ENCODE measurements at regions not wholly inside any gene's neighbourhood (a gene's known extent, or its start where the extent isn't known, plus 50 kb on each side); places are given as distances from the start of the nearest gene placed in this dataset.

DNA sequence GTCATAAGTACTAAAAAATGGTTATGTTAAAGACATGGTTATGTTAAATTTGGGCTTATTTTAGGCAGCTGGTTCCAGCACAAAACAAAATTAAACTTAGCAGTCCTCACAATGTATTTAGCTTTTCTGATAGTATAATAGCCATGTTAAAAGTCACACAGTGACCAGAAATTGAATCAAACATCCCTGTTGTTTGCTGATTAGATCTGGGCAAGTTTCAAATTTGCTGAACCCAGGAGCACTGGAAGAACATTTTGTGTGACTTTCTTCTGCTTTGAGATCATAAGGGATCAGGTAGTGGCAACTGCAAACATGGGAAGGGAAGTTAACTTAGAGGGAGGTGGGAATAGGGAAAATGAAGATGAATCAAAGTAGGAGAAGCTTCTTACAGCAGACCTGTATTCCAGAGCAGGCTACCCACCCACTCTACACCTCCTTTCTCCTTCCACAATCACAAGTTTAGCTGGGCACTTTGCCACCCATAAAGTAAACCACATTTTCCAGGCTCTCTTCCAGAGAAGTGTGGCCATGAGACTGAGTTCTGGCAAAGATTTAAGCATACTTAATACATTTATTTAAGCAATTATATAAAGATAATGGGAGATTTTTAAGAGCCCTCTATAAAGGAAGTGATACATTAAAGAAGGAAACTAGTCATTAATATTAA, 616.1 kb upstream of the LRATD1 start:
- Mint-ChIP-seq H3K36me3 (ENCODE audit: low read depth) (no peaks in the 10 kb centered on the region), H3K9me3 (peaks cover 15% of the 10 kb centered on the region), H3K27me3 (ENCODE audit: low read depth) (no peaks in the 10 kb centered on the region), H3K4me3 (ENCODE audit: low read depth) (no peak overlapping the region), H3K4me1 (ENCODE audit: low read depth) (no peaks in the 10 kb centered on the region), H3K27ac (no peak overlapping the region)
- intact Hi-C loops (cut with micrococcal nuclease), result no loop called here
- DNase-seq (ENCODE audit: low spot score), result no peak

DNA sequence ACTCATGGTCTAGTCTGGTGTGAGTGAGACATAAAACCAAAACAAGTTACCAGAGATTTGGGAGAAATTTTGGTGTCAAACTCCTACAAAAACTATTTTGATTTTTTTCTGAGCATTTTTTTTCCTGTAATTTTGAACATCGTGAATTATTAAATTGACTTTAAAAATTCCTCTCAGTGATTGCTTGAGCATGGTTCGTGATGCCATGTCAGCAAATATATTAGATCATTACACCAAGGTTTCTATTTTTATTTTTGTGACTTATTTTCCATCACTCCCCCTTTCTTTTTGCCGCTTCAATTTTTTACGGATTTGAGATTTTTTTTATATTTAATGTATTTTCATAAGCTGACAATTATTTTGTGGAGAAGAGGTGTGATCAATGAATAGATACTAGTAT, 613.9 kb upstream of the LRATD1 start:
- intact Hi-C loops (cut with micrococcal nuclease), result no loop called here
- Mint-ChIP-seq H3K27me3 (ENCODE audit: low read depth) (no peaks in the 10 kb centered on the region), H3K36me3 (ENCODE audit: low read depth) (no peaks in the 10 kb centered on the region)

DNA sequence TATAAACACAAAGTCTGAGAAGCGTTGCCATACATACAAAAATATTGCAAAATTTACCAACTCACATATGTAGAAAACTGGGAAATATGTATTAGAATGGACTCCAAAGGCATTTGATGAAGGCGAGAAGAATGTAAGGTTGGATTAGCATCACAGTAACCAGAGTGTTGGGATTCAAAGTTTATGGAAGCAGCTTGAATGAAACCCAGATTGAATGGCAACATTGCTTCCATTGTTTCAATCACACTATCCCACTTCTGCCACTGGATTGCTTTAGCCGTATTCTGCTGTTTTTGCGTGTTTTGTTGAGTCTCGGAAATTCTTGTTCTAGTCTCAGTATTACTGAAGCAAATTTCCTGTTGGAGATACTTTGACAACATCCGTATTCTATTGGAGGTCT, 609.0 kb upstream of the LRATD1 start:
- no peak overlapping the region for H3K4me3 Mint-ChIP-seq (ENCODE audit: low read depth)
- intact Hi-C loops (cut with micrococcal nuclease), result no loop called here
- H3K27ac Mint-ChIP-seq, result no peak overlapping the region
- H3K27me3 Mint-ChIP-seq (ENCODE audit: low read depth), result no peaks in the 10 kb centered on the region
- no peaks in the 10 kb centered on the region for H3K4me1 Mint-ChIP-seq (ENCODE audit: low read depth)
- DNase-seq (ENCODE audit: low spot score), result no peak
- no peaks in the 10 kb centered on the region for H3K36me3 Mint-ChIP-seq (ENCODE audit: low read depth)
- peaks cover 7% of the 10 kb centered on the region for H3K9me3 Mint-ChIP-seq

More for the DNA sequence above, 613.9 kb upstream of the LRATD1 start:
- DNase-seq (ENCODE audit: low spot score), result no peak
- Mint-ChIP-seq H3K4me3 (ENCODE audit: low read depth) (no peak overlapping the region), H3K27ac (no peak overlapping the region), H3K4me1 (ENCODE audit: low read depth) (no peaks in the 10 kb centered on the region), H3K9me3 (peaks cover 12% of the 10 kb centered on the region)

DNA sequence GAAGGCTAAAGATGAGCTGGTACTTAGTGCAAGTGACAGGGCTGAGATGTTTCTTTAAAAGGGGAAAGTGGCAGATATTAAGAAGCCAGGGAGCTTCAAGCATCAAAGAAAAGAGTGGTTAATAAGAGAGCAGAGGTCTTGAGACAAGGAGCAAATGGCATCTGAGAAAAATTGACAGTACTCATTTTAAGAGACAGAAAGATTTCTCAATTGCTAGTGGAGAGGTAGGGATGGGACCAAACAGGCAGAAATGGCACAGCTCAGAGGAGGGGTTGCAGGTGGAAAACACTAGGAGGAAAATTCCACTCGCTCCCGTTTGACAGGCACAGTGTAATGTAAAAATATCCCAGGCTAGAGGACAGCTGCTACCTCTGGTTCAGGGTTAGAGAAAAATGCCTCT, 593.4 kb upstream of the LRATD1 start:
- Mint-ChIP-seq H3K4me3 (ENCODE audit: low read depth) (no peak overlapping the region), H3K9me3 (peaks cover 19% of the 10 kb centered on the region), H3K27me3 (ENCODE audit: low read depth) (no peaks in the 10 kb centered on the region), H3K27ac (no peak overlapping the region), H3K4me1 (ENCODE audit: low read depth) (no peaks in the 10 kb centered on the region), H3K36me3 (ENCODE audit: low read depth) (no peaks in the 10 kb centered on the region)
- DNase-seq (ENCODE audit: low spot score), result no peak
- intact Hi-C loops (cut with micrococcal nuclease), result no loop called here

DNA sequence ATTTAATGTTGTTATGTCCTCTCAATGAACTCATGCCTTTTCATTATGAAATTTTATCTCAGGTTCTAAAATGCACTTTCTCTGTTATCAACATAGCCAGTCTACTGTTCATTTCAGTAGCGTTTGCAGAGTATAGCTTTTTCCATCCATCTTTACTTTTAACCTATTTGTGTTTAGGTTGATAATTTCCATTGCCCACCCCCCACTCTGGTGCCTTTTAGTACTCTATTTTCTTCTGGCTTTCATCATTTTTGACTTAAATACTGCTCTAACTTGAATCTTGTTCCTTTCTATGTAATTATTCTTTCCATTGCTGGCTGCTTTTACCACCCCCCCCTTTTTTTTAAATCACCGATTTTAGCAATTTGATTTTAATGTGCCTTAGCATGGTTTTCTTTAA, 585.0 kb upstream of the LRATD1 start:
- DNase-seq (ENCODE audit: low spot score), result no peak
- no peaks in the 10 kb centered on the region for H3K27me3 Mint-ChIP-seq (ENCODE audit: low read depth)
- intact Hi-C loops (cut with micrococcal nuclease), result no loop called here
- H3K36me3 Mint-ChIP-seq (ENCODE audit: low read depth), result no peaks in the 10 kb centered on the region
- H3K4me3 Mint-ChIP-seq (ENCODE audit: low read depth), result no peak overlapping the region
- peaks cover 15% of the 10 kb centered on the region for H3K9me3 Mint-ChIP-seq
- H3K27ac Mint-ChIP-seq, result no peak overlapping the region
- H3K4me1 Mint-ChIP-seq (ENCODE audit: low read depth), result no peaks in the 10 kb centered on the region

DNA sequence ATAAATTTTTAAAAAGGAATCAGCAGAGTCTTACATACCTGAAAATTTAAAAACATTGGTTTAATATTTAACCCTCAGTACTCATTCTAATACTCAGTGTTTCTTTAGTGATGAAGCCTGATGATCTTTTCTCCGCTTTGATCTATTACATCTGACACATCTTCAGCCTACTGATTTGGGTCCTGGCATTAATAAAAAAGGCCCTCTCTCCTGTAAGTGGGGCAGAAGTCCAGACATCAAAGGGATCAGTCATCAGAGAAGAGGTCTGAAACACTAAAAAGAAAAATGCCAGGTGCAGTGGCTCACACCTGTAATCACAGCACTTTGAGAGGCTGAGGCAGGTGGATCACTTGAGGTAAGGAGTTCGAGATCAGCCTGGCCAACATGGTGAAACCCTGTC, 581.1 kb upstream of the LRATD1 start:
- H3K27me3 Mint-ChIP-seq (ENCODE audit: low read depth), result no peaks in the 10 kb centered on the region
- no peak overlapping the region for H3K27ac Mint-ChIP-seq
- H3K4me1 Mint-ChIP-seq (ENCODE audit: low read depth), result no peaks in the 10 kb centered on the region
- DNase-seq (ENCODE audit: low spot score), result no peak
- H3K36me3 Mint-ChIP-seq (ENCODE audit: low read depth), result no peaks in the 10 kb centered on the region
- intact Hi-C loops (cut with micrococcal nuclease), result no loop called here
- H3K4me3 Mint-ChIP-seq (ENCODE audit: low read depth), result no peak overlapping the region
- peaks cover 22% of the 10 kb centered on the region for H3K9me3 Mint-ChIP-seq

DNA sequence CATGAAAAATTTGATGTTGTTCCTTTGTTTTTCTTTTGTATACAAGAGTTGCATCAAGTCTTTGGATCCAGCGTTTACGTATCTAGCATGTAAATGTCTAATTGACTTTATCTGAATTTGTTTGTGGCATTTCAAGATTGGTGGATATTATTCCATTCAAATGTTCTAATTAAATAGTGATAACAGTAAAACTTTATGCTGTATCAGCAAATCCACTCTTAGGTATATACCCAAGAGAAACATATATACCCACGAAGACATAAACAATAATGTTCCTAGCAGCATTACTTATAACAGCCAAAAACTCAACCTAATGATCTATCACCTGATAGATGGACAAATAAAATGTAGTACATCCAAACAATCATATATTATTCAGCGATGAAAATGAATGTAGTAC, 579.4 kb upstream of the LRATD1 start:
- H3K36me3 Mint-ChIP-seq (ENCODE audit: low read depth), result no peaks in the 10 kb centered on the region
- no peaks in the 10 kb centered on the region for H3K4me1 Mint-ChIP-seq (ENCODE audit: low read depth)
- intact Hi-C loops (cut with micrococcal nuclease), result no loop called here
- H3K27me3 Mint-ChIP-seq (ENCODE audit: low read depth), result no peaks in the 10 kb centered on the region
- H3K27ac Mint-ChIP-seq, result no peak overlapping the region
- no peak for DNase-seq (ENCODE audit: low spot score)
- H3K4me3 Mint-ChIP-seq (ENCODE audit: low read depth), result no peak overlapping the region
- H3K9me3 Mint-ChIP-seq, result peaks cover 17% of the 10 kb centered on the region

DNA sequence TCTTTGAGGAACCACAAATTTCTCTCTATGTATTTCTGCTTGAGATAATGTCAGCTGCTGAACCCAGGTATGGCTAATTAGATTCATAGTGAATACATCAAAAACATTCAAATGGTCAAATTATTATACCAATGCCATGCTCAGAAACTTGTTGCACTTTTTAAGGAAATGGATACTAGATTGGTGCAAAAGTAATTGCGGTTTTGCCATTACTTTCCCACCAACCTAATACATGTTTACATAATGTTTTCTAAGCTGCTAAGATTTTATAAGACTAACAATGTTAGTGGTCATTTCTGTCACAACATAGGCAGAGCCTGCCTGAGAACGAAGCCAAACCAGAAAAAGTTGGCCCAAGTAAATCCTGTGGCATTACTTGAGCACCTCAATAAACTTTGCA, 568.2 kb upstream of the LRATD1 start:
- H3K9me3 Mint-ChIP-seq, result peaks cover 20% of the 10 kb centered on the region
- no peak overlapping the region for H3K27ac Mint-ChIP-seq
- no peaks in the 10 kb centered on the region for H3K4me1 Mint-ChIP-seq (ENCODE audit: low read depth)
- H3K27me3 Mint-ChIP-seq (ENCODE audit: low read depth), result no peaks in the 10 kb centered on the region
- H3K4me3 Mint-ChIP-seq (ENCODE audit: low read depth), result no peak overlapping the region
- intact Hi-C loops (cut with micrococcal nuclease), result no loop called here
- no peaks in the 10 kb centered on the region for H3K36me3 Mint-ChIP-seq (ENCODE audit: low read depth)
- DNase-seq (ENCODE audit: low spot score), result no peak

DNA sequence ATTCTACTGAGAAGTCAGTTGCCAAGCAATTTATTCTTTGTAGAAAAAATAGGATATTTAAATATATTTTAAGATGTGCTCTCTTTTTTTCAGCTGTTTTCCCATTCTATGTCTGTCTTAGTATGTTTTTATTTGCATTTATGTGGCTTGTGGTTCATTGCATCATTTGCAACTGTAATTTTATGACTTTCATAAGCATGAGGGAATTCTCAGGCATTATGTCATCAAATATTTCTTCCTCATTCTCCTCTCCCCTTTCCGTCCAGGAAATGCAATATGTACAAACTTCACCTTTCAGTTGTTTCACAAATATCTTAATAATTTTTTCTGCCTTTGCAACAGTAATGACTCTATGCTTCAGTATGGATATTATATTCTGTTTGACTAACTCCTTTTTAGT, 560.2 kb upstream of the LRATD1 start:
- peaks cover 11% of the 10 kb centered on the region for H3K9me3 Mint-ChIP-seq
- H3K4me3 Mint-ChIP-seq (ENCODE audit: low read depth), result no peak overlapping the region
- no peaks in the 10 kb centered on the region for H3K36me3 Mint-ChIP-seq (ENCODE audit: low read depth)
- H3K4me1 Mint-ChIP-seq (ENCODE audit: low read depth), result no peaks in the 10 kb centered on the region
- no peaks in the 10 kb centered on the region for H3K27me3 Mint-ChIP-seq (ENCODE audit: low read depth)
- intact Hi-C loops (cut with micrococcal nuclease), result no loop called here
- DNase-seq (ENCODE audit: low spot score), result no peak
- H3K27ac Mint-ChIP-seq, result no peak overlapping the region

DNA sequence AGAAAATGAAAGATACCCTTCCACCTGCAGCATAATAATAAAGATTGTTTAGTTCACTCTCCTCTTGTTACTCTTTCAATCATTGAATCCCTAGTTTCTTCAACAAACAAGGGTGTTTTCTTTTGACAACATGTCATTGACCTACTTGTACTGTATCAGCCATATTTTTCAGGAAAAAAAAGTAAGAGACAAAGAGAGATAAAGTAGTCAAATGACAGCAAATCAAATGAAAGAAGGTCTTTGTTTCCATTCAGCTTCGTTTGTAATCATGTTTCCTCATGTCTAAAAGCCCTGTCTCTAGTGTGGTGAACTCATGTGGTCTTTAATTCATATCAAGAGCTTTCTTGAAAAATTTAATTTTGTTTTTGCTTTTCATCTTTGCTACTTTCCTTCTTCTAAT, 557.8 kb upstream of the LRATD1 start:
- Mint-ChIP-seq H3K36me3 (ENCODE audit: low read depth) (no peaks in the 10 kb centered on the region), H3K4me3 (ENCODE audit: low read depth) (no peak overlapping the region), H3K4me1 (ENCODE audit: low read depth) (no peaks in the 10 kb centered on the region), H3K27ac (no peak overlapping the region), H3K9me3 (peaks cover 15% of the 10 kb centered on the region), H3K27me3 (ENCODE audit: low read depth) (no peaks in the 10 kb centered on the region)
- no peak for DNase-seq (ENCODE audit: low spot score)
- intact Hi-C loops (cut with micrococcal nuclease), result no loop called here

DNA sequence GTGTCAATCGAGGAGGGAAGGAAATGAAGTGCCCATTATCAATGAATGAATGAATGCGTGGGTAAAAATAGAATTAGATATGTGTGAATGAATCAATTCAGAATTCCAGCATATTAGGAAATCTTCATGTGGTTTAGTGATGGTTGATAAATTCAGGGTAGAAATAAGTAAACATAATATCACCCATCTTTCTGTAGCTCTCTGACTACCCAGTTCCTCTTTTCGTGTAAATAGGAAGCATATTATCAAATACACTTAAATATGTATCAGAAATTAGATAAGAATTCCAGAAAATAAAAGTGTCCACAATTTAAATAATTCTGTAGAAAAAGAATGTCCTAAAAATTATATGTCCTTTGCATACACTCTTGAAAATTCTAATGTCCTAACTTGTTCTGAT, 552.9 kb upstream of the LRATD1 start:
- Mint-ChIP-seq H3K27ac (no peak overlapping the region), H3K9me3 (peaks cover 24% of the 10 kb centered on the region), H3K36me3 (ENCODE audit: low read depth) (no peaks in the 10 kb centered on the region), H3K4me1 (ENCODE audit: low read depth) (no peaks in the 10 kb centered on the region), H3K27me3 (ENCODE audit: low read depth) (no peaks in the 10 kb centered on the region), H3K4me3 (ENCODE audit: low read depth) (no peak overlapping the region)
- intact Hi-C loops (cut with micrococcal nuclease), result no loop called here
- no peak for DNase-seq (ENCODE audit: low spot score)

DNA sequence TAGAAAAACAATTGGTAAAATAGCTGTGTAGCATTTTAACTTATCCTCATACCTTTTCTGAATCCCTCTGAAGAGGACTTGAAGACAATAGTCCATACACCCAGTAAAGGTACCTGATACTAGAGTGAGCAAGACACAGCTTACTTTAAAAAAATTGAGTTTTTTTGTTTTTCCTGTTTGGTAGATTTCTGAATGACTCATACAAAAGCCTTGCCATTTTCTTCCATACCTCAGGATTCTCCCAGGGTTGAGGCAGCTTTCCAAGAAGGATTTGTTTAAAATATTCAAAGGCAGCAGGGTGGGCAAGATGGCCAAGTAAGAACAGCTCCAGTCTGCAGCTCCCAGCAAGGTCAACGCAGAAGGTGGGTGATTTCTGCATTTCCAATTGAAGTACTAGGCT, 551.0 kb upstream of the LRATD1 start:
- Mint-ChIP-seq H3K4me3 (ENCODE audit: low read depth) (no peak overlapping the region), H3K36me3 (ENCODE audit: low read depth) (no peaks in the 10 kb centered on the region), H3K4me1 (ENCODE audit: low read depth) (no peaks in the 10 kb centered on the region), H3K27ac (no peak overlapping the region), H3K9me3 (peaks cover 37% of the 10 kb centered on the region), H3K27me3 (ENCODE audit: low read depth) (no peaks in the 10 kb centered on the region)
- DNase-seq (ENCODE audit: low spot score), result no peak
- intact Hi-C loops (cut with micrococcal nuclease), result no loop called here

DNA sequence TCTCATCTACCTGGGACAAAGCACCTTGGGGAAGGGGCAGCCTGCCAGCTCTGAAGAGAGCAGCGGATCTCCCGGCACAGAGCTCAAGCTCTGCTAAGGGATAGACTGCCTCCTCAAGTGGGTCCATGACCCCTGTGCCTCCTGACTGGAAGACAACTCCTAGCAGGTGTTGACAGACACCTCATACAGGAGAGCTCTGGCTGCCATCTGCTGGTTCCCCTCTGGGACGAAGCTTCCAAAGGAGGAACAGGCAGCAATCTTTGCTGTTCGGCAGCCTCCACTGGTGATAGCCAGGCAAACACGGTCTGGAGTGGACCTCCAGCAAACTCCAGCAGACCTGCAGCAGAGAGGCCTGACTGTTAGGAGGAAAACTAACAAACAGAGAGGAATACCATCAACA, 549.9 kb upstream of the LRATD1 start:
- H3K4me3 Mint-ChIP-seq (ENCODE audit: low read depth), result no peak overlapping the region
- no peaks in the 10 kb centered on the region for H3K27me3 Mint-ChIP-seq (ENCODE audit: low read depth)
- DNase-seq (ENCODE audit: low spot score), result no peak
- no peaks in the 10 kb centered on the region for H3K36me3 Mint-ChIP-seq (ENCODE audit: low read depth)
- intact Hi-C loops (cut with micrococcal nuclease), result no loop called here
- H3K4me1 Mint-ChIP-seq (ENCODE audit: low read depth), result no peaks in the 10 kb centered on the region
- peaks cover 37% of the 10 kb centered on the region for H3K9me3 Mint-ChIP-seq
- H3K27ac Mint-ChIP-seq, result no peak overlapping the region

DNA sequence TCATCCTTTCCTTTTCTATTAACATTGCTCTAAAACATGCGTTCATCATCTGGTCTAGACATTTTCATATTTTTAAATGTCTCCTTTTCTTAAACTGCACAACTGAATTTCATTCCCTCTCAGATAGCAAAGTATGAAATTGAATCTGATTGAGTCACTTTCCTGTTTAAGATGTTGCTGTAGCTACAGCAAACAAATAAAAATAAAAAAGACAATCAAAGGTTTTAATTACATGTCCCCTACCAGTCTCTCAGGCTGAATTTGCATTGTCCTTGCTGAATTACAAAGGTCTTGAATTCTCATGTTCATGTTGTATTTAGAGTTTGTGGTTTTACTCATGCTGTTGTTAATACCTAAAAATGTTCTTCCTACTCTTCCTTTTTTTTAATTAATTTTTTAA, 537.9 kb upstream of the LRATD1 start:
- H3K36me3 Mint-ChIP-seq (ENCODE audit: low read depth), result no peaks in the 10 kb centered on the region
- H3K27me3 Mint-ChIP-seq (ENCODE audit: low read depth), result no peaks in the 10 kb centered on the region
- no peak for DNase-seq (ENCODE audit: low spot score)
- intact Hi-C loops (cut with micrococcal nuclease), result no loop called here
- no peak overlapping the region for H3K27ac Mint-ChIP-seq
- peaks cover 10% of the 10 kb centered on the region for H3K9me3 Mint-ChIP-seq
- no peak overlapping the region for H3K4me3 Mint-ChIP-seq (ENCODE audit: low read depth)
- no peaks in the 10 kb centered on the region for H3K4me1 Mint-ChIP-seq (ENCODE audit: low read depth)
